HG02759 (cell line): ENCODE measurements at regions not wholly inside any gene's neighbourhood (a gene's known extent, or its start where the extent isn't known, plus 50 kb on each side); places are given as distances from the start of the nearest gene placed in this dataset.
"Not testable (repeated sequence)": the region's sequence is repeated elsewhere in the genome, so short reads cannot be mapped to it uniquely, and the experiment has no call there.

ENCODE experiments used
- ATAC-seq: cut with Tn5 transposase; IDR thresholded peaks from one replicate; pipeline ENCODE4 v1.9.1; 2021; ENCODE audit warnings: mild to moderate bottlenecking, moderate library complexity; ENCODE audit not compliant: unreplicated experiment

- ATAC-seq: no peak
Measured at GRCh38 chr5:117138523-117138922, 563.9 kb upstream of the SEMA6A start.

- no peak for ATAC-seq
Measured at GRCh38 chr5:117135851-117136250, 561.2 kb upstream of the SEMA6A start.

GRCh38 chr5:117133198-117133597 lies 558.6 kb upstream of the SEMA6A start:
- ATAC-seq: no peak

GRCh38 chr5:117131876-117132275 lies 557.3 kb upstream of the SEMA6A start:
- no peak for ATAC-seq

- peak; percentile 98 for ATAC-seq
Measured at GRCh38 chr5:117131048-117131679, 556.5 kb upstream of the SEMA6A start.

- ATAC-seq: no peak
Measured at GRCh38 chr5:117118499-117118898, 543.9 kb upstream of the SEMA6A start.

- not testable (repeated sequence) for ATAC-seq
Measured at GRCh38 chr5:117117314-117117713, 542.7 kb upstream of the SEMA6A start.

- ATAC-seq: no peak
Measured at GRCh38 chr5:117110548-117110947, 535.9 kb upstream of the SEMA6A start.

GRCh38 chr5:117107859-117108258 lies 533.2 kb upstream of the SEMA6A start:
- no peak for ATAC-seq

- no peak for ATAC-seq
Measured at GRCh38 chr5:117103703-117104102, 529.1 kb upstream of the SEMA6A start.

GRCh38 chr5:117102591-117102990 lies 528.0 kb upstream of the SEMA6A start:
- no peak for ATAC-seq

GRCh38 chr5:117100176-117100575 lies 525.6 kb upstream of the SEMA6A start:
- ATAC-seq: no peak

- ATAC-seq: no peak
Measured at GRCh38 chr5:117098094-117098493, 523.5 kb upstream of the SEMA6A start.

- no peak for ATAC-seq
Measured at GRCh38 chr5:117095346-117096332, 521.0 kb upstream of the SEMA6A start.

- no peak for ATAC-seq
Measured at GRCh38 chr5:117094114-117094815, 519.6 kb upstream of the SEMA6A start.

- ATAC-seq: no peak
Measured at GRCh38 chr5:117093653-117094052, 519.0 kb upstream of the SEMA6A start.

GRCh38 chr5:117089001-117089400 lies 514.4 kb upstream of the SEMA6A start:
- no peak for ATAC-seq

GRCh38 chr5:117088176-117088575 lies 513.6 kb upstream of the SEMA6A start:
- ATAC-seq: no peak

- no peak for ATAC-seq
Measured at GRCh38 chr5:117084067-117084466, 509.4 kb upstream of the SEMA6A start.

GRCh38 chr5:117082977-117083376 lies 508.4 kb upstream of the SEMA6A start:
- no peak for ATAC-seq

- no peak for ATAC-seq
Measured at GRCh38 chr5:117077142-117077541, 502.5 kb upstream of the SEMA6A start.
